ENCODE measurements at regions not wholly inside any gene's neighbourhood (a gene's known extent, or its start where the extent isn't known, plus 50 kb on each side); places are given as distances from the start of the nearest gene placed in this dataset.

DNA sequence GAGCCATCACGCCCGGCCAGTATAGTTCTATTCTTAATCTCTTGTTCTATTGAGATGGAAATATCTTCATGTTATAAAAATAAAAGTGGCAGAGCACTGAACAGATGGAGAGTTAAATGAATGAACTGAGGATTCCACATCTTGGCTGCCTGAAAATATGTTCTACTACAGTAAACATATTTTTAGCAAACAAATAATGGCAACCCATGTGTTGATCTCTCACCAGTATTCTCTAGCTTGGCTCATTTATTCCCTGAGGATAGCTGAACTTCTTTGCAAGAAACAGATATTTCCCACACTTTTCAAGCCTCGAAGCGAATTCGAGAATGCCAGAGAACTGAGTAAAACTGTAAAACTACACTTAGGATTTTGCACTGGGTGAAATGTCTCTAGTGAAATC is 58.9 kb downstream of the DIRAS3 start:
- no peak for ATAC-seq (ENCODE audit: low FRiP score)

DNA sequence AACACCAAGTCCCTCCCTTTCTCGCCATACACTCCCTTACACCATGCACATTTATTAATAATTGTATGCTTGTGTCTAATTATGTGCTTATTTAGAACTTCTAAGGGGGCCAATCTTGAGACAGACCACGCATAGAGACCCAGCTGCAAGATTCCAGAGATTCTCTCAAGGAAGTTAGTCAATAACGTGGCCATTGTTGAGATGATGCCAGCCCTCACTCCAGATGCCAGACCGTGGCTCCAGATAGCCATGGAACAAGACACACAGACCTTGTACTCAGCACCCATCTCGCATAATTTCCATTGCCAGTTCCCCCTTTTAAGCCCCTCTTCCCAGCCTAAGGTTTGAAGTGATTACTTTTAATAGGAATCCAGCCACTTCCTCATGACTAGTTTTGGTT is 62.4 kb downstream of the DIRAS3 start:
- WGBS, 2 donors, result 87 to 88% methylated on average over 5 of the region's 5 CpGs
- H3K27ac ChIP-seq (ENCODE audit: low read depth in 1 of 2, low read length in 2 of 2), result no peak overlapping the region

More for the DNA sequence above, 58.9 kb downstream of the DIRAS3 start:
- intact Hi-C loops (cut with DNase I), result no loop called here
- 93% methylated on average over 5 of the region's 5 CpGs for WGBS, 2 donors
- H3K36me3 ChIP-seq (ENCODE audit: control insufficient read depth in 1 of 2, insufficient read depth in 2 of 2, low read length in 1 of 2), result no peaks in the 10 kb centered on the region
- no peak overlapping the region for H3K4me3 ChIP-seq (ENCODE audit: low read length in 2 of 2)
- DNase-seq, result no peak
- H3K27ac ChIP-seq (ENCODE audit: low read depth in 1 of 2, low read length in 2 of 2), result no peak overlapping the region
- H3K9me3 ChIP-seq (ENCODE audit: control insufficient read depth, low read length), result no peaks in the 10 kb centered on the region
- no peaks in the 10 kb centered on the region for H3K4me1 ChIP-seq (ENCODE audit: control insufficient read depth in 1 of 2, insufficient read depth in 2 of 2, low read length in 2 of 2)
- H3K27me3 ChIP-seq (ENCODE audit: control insufficient read depth in 1 of 2, insufficient read depth in 2 of 2, low read length in 1 of 2), result no peaks in the 10 kb centered on the region

DNA sequence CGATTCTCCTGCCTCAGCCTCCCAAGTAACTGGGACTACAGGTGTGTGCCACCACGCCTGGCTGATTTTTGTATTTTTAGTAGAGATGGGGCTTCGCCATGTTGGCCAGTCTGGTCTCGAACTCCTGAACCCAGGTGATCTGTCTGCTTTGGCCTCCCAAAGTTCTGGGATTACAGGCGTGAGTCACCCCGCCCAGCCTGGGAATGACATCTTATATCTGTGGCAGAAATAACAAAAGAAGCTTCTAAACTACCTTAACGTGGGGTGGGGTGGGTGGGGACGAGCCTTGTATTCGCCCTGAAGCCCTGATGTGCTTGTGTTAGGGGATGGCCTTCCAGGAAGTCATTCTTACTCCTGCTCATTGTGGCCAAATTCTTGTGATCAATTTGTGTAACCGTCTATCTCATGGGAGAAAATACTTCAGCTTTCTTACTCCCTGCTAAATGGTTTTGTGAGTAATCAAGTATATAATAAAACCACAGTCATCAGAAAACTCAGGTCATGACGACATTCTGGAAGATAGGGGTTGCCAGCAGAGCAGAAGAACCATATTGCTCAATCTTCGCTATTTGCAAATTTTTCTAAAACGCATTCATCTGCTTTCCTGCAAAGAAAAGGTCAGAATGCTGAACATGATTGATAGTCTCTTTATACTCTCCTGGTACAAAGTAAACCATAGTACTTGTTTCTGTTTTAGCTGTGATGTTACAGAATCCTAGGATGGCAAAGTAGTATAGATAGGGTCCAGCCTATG is 63.2 kb downstream of the DIRAS3 start:
- H3K36me3 ChIP-seq (ENCODE audit: control insufficient read depth in 1 of 2, insufficient read depth in 2 of 2, low read length in 1 of 2), result no peaks in the 10 kb centered on the region
- intact Hi-C loops (cut with DNase I), result loop anchor here (10.0 kb wide), 1 partner anchor 222 kb away; no protein-coding TSS in a partner anchor
- H3K4me1 ChIP-seq (ENCODE audit: control insufficient read depth in 1 of 2, insufficient read depth in 2 of 2, low read length in 2 of 2), result peaks cover 4 to 8% of the 10 kb centered on the region in 2 donors
- H3K4me3 ChIP-seq (ENCODE audit: low read length in 2 of 2), result no peak overlapping the region
- DNase-seq (no peak), ATAC-seq (ENCODE audit: low FRiP score) (no peak)
- H3K27me3 ChIP-seq (ENCODE audit: control insufficient read depth in 1 of 2, insufficient read depth in 2 of 2, low read length in 1 of 2), result no peaks in the 10 kb centered on the region
- no peaks in the 10 kb centered on the region for H3K9me3 ChIP-seq (ENCODE audit: control insufficient read depth, low read length)
- no peak overlapping the region for H3K27ac ChIP-seq (ENCODE audit: low read depth in 1 of 2, low read length in 2 of 2)
- WGBS, 2 donors, result 92 to 94% methylated on average over 13 of the region's 13 CpGs

More for the DNA sequence above, 62.4 kb downstream of the DIRAS3 start:
- DNase-seq, result no peak
- Histone ChIP-seq H3K4me3 (ENCODE audit: low read length in 2 of 2) (no peak overlapping the region), H3K4me1 (ENCODE audit: control insufficient read depth in 1 of 2, insufficient read depth in 2 of 2, low read length in 2 of 2) (peaks cover 4 to 6% of the 10 kb centered on the region in 2 donors), H3K27me3 (ENCODE audit: control insufficient read depth in 1 of 2, insufficient read depth in 2 of 2, low read length in 1 of 2) (no peaks in the 10 kb centered on the region), H3K9me3 (ENCODE audit: control insufficient read depth, low read length) (no peaks in the 10 kb centered on the region), H3K36me3 (ENCODE audit: control insufficient read depth in 1 of 2, insufficient read depth in 2 of 2, low read length in 1 of 2) (no peaks in the 10 kb centered on the region)
- no peak for ATAC-seq (ENCODE audit: low FRiP score)
- intact Hi-C loops (cut with DNase I), result loop anchor here (10.0 kb wide), 1 partner anchor 223 kb away; no protein-coding TSS in a partner anchor

DNA sequence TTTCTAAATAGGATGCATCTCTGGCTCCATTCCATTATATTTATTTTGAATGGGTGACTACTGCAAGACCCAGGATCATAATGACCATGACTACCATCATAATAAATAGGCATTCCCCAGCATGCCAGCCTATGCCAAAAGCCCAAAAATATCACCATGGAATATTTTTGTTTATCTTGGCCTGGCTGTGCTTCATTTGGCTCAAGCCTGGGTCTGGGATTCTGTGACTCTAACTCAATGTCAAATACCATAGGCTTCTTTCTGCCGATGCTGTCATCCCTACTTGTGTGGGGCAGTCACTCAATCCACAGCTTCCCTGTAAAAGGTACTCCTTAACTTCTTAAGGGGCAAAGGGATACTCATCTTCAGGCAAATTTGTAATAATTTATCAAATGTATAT is 66.6 kb downstream of the DIRAS3 start:
- Histone ChIP-seq H3K4me1 (ENCODE audit: control insufficient read depth in 1 of 2, insufficient read depth in 2 of 2, low read length in 2 of 2) (peaks cover 4 to 8% of the 10 kb centered on the region in 2 donors), H3K27ac (ENCODE audit: low read depth in 1 of 2, low read length in 2 of 2) (peak overlapping the region in 1 of 2 donors; percentile 63), H3K27me3 (ENCODE audit: control insufficient read depth in 1 of 2, insufficient read depth in 2 of 2, low read length in 1 of 2) (no peaks in the 10 kb centered on the region), H3K36me3 (ENCODE audit: control insufficient read depth in 1 of 2, insufficient read depth in 2 of 2, low read length in 1 of 2) (no peaks in the 10 kb centered on the region), H3K4me3 (ENCODE audit: low read length in 2 of 2) (no peak overlapping the region), H3K9me3 (ENCODE audit: control insufficient read depth, low read length) (no peaks in the 10 kb centered on the region)
- ATAC-seq (ENCODE audit: low FRiP score), result peak; percentile 67
- intact Hi-C loops (cut with DNase I), result loop anchor here (10.0 kb wide), 1 partner anchor 219 kb away; no protein-coding TSS in a partner anchor
- peak in 1 of 2 donors; percentile 46 for DNase-seq
- 4 to 6% methylated on average over 1 of the region's 1 CpG for WGBS, 2 donors

DNA sequence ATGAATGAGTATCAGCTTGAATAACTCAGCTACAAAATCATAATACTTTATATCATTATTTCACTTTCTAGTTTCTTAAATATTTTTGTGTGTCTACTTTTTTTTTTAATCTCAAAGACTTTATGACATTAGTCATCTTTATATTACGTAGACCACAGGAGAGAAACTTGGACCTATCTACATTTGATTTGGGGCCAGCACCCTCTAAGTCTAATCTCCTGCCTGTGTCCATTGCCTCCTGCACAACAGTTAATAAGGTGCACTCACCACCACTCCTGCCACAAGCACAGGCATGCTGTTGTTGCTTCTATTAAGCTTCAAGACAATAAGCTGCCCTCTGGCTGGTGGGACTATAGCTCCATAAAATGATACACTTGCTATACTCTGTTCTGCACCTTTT is 70.4 kb downstream of the DIRAS3 start:
- no peaks in the 10 kb centered on the region for H3K9me3 ChIP-seq (ENCODE audit: control insufficient read depth, low read length)
- no peak overlapping the region for H3K27ac ChIP-seq (ENCODE audit: low read depth in 1 of 2, low read length in 2 of 2)
- no peak for DNase-seq
- no peak for ATAC-seq (ENCODE audit: low FRiP score)
- peaks cover 2 to 8% of the 10 kb centered on the region in 2 donors for H3K4me1 ChIP-seq (ENCODE audit: control insufficient read depth in 1 of 2, insufficient read depth in 2 of 2, low read length in 2 of 2)
- H3K27me3 ChIP-seq (ENCODE audit: control insufficient read depth in 1 of 2, insufficient read depth in 2 of 2, low read length in 1 of 2), result no peaks in the 10 kb centered on the region
- WGBS, 2 donors, result 24 to 32% methylated on average over 1 of the region's 1 CpG
- H3K4me3 ChIP-seq (ENCODE audit: low read length in 2 of 2), result no peak overlapping the region
- intact Hi-C loops (cut with DNase I), result loop anchor here (10.0 kb wide), 1 partner anchor 215 kb away; no protein-coding TSS in a partner anchor
- H3K36me3 ChIP-seq (ENCODE audit: control insufficient read depth in 1 of 2, insufficient read depth in 2 of 2, low read length in 1 of 2), result no peaks in the 10 kb centered on the region

DNA sequence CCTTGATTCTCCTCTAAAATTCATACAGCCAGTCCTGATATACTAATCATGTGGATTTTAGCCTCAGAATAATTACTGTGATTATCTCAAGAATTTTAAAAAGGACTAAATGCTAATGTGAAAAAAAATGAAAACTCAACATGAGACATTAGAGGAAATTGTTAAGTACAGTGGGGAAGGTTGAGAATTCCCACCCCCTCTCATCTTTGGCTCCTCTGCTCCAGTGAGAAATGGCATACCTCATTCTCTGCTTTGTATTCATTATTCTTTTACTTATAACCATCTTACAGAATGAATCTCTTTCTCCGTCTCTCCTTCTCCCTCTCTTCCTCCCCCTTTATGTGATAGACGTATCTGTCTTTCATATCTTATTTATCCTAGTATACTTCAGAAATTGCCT is 70.9 kb downstream of the DIRAS3 start:
- 90 to 92% methylated on average over 2 of the region's 2 CpGs for WGBS, 2 donors
- H3K36me3 ChIP-seq (ENCODE audit: control insufficient read depth in 1 of 2, insufficient read depth in 2 of 2, low read length in 1 of 2), result no peaks in the 10 kb centered on the region
- H3K27me3 ChIP-seq (ENCODE audit: control insufficient read depth in 1 of 2, insufficient read depth in 2 of 2, low read length in 1 of 2), result no peaks in the 10 kb centered on the region
- H3K4me1 ChIP-seq (ENCODE audit: control insufficient read depth in 1 of 2, insufficient read depth in 2 of 2, low read length in 2 of 2), result peaks cover 2 to 8% of the 10 kb centered on the region in 2 donors
- intact Hi-C loops (cut with DNase I), result no loop called here
- no peak for ATAC-seq (ENCODE audit: low FRiP score)
- H3K4me3 ChIP-seq (ENCODE audit: low read length in 2 of 2), result no peak overlapping the region
- no peak overlapping the region for H3K27ac ChIP-seq (ENCODE audit: low read depth in 1 of 2, low read length in 2 of 2)
- no peaks in the 10 kb centered on the region for H3K9me3 ChIP-seq (ENCODE audit: control insufficient read depth, low read length)
- DNase-seq, result no peak

DNA sequence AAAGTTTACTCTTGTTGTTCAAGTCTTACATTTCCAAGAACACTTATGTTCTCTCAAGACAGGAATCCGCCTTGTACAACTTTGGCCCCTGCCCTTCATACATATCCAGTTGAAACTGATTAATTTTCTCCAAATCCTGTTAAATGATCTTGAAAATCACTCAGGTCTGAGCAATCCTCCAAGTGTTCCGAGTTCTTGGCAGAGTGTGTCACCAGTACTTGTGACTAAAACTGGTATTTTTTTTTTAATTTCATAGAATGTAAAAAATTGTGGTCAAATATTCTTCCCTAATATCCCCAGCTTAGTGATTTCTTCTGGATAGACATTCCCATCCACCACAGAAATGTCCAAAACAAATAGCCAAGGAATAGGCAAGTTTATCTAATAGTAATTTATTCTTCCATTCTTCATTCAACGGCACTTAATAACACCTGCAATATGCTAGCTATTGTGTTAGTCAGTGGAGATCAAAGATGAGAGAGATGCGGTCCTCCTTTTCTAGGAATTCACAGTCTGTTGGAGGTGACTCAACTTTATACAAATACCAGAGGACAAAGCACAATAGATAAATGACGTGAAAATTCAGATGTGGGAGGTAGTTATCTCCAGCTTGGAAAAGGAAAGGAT is 71.4 kb downstream of the DIRAS3 start:
- 60 to 68% methylated on average over 5 of the region's 5 CpGs for WGBS, 2 donors
- no peaks in the 10 kb centered on the region for H3K27me3 ChIP-seq (ENCODE audit: control insufficient read depth in 1 of 2, insufficient read depth in 2 of 2, low read length in 1 of 2)
- no peak for DNase-seq
- intact Hi-C loops (cut with DNase I), result no loop called here
- no peak for ATAC-seq (ENCODE audit: low FRiP score)
- no peak overlapping the region for H3K27ac ChIP-seq (ENCODE audit: low read depth in 1 of 2, low read length in 2 of 2)
- no peaks in the 10 kb centered on the region for H3K36me3 ChIP-seq (ENCODE audit: control insufficient read depth in 1 of 2, insufficient read depth in 2 of 2, low read length in 1 of 2)
- peaks cover 0 to 8% of the 10 kb centered on the region in 2 donors for H3K4me1 ChIP-seq (ENCODE audit: control insufficient read depth in 1 of 2, insufficient read depth in 2 of 2, low read length in 2 of 2)
- no peak overlapping the region for H3K4me3 ChIP-seq (ENCODE audit: low read length in 2 of 2)
- no peaks in the 10 kb centered on the region for H3K9me3 ChIP-seq (ENCODE audit: control insufficient read depth, low read length)

DNA sequence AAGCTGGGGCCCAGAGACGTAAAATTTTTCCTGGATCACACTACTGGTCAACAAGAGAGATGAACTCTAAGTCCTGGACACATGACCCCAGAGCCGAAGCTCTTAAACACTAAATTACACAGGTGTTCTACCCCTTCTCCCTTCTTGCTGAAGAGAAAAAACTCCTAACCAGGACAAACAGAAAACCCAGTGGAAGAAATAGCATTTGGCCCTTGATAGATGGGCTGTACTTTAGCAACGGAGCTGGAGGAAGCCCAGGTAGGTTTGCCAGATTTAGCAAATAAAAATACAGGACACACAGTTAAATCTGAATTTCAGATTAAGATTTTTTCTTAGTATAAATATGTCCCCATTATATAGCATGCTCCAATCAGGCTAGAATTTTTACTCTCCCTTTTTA is 72.7 kb downstream of the DIRAS3 start:
- Histone ChIP-seq H3K27me3 (ENCODE audit: control insufficient read depth in 1 of 2, insufficient read depth in 2 of 2, low read length in 1 of 2) (no peaks in the 10 kb centered on the region), H3K4me1 (ENCODE audit: control insufficient read depth in 1 of 2, insufficient read depth in 2 of 2, low read length in 2 of 2) (no peaks in the 10 kb centered on the region), H3K27ac (ENCODE audit: low read depth in 1 of 2, low read length in 2 of 2) (no peak overlapping the region), H3K9me3 (ENCODE audit: control insufficient read depth, low read length) (no peaks in the 10 kb centered on the region), H3K36me3 (ENCODE audit: control insufficient read depth in 1 of 2, insufficient read depth in 2 of 2, low read length in 1 of 2) (no peaks in the 10 kb centered on the region), H3K4me3 (ENCODE audit: low read length in 2 of 2) (no peak overlapping the region)
- DNase-seq, result no peak
- ATAC-seq (ENCODE audit: low FRiP score), result no peak
- intact Hi-C loops (cut with DNase I), result no loop called here
- WGBS, 2 donors, result 11 to 14% methylated on average over 3 of the region's 3 CpGs

DNA sequence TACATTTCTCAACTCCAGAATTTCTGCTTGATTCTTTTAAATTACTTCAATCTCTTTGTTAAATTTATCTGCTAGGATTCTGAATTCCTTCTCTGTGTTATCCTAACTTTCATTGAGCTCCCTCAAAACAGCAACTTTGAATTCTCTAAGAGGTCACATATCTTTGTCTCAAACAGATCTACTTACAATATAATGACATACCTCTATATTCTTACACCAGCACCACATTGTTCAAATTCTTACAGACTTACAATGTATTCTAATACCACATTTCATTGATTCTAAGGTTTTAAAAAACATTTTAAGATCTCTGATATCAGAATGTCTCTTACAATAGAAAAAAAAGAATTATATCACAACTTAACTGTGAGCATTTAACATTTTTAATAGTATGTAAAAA is 77.4 kb downstream of the DIRAS3 start:
- no peaks in the 10 kb centered on the region for H3K36me3 ChIP-seq (ENCODE audit: control insufficient read depth in 1 of 2, insufficient read depth in 2 of 2, low read length in 1 of 2)
- no peak for ATAC-seq (ENCODE audit: low FRiP score)

More for the DNA sequence above, 77.4 kb downstream of the DIRAS3 start:
- intact Hi-C loops (cut with DNase I), result no loop called here
- H3K4me1 ChIP-seq (ENCODE audit: control insufficient read depth in 1 of 2, insufficient read depth in 2 of 2, low read length in 2 of 2), result no peaks in the 10 kb centered on the region
- H3K4me3 ChIP-seq (ENCODE audit: low read length in 2 of 2), result no peak overlapping the region
- H3K27ac ChIP-seq (ENCODE audit: low read depth in 1 of 2, low read length in 2 of 2), result no peak overlapping the region
- no peaks in the 10 kb centered on the region for H3K9me3 ChIP-seq (ENCODE audit: control insufficient read depth, low read length)
- DNase-seq, result no peak
- H3K27me3 ChIP-seq (ENCODE audit: control insufficient read depth in 1 of 2, insufficient read depth in 2 of 2, low read length in 1 of 2), result no peaks in the 10 kb centered on the region
